ENCODE measurements at regions not wholly inside any gene's neighbourhood (a gene's known extent, or its start where the extent isn't known, plus 50 kb on each side); places are given as distances from the start of the nearest gene placed in this dataset.

GRCh38 chr16:10242097-10242496 is 59.9 kb upstream of the GRIN2A start:
- no peak for DNase-seq (ENCODE audit: low spot score)
- H3K27ac ChIP-seq (ENCODE audit: low read depth, low read length, poor library complexity, severe bottlenecking), result no peak overlapping the region
- H3K36me3 ChIP-seq (ENCODE audit: insufficient read depth, low read length, poor library complexity, severe bottlenecking), result no peaks in the 10 kb centered on the region
- intact Hi-C loops (cut with micrococcal nuclease; ENCODE audit: unreplicated experiment), result no loop called here
- no peaks in the 10 kb centered on the region for H3K9me3 ChIP-seq (ENCODE audit: low read depth, low read length, poor library complexity, severe bottlenecking)
- ChIA-PET CTCF (no interaction called here), POLR2A (ENCODE audit: low non-redundant PET) (no interaction called here)
- TF ChIP-seq EZH2 (IDR thresholded peaks at IDR 0.05; ENCODE audit: borderline replicate concordance, low read depth, low read length, poor library complexity, severe bottlenecking) (no peak), CTCF (conservative IDR thresholded peaks at IDR 0.05; ENCODE audit: low read depth, low read length) (no peak)
- no peak overlapping the region for H3K4me3 ChIP-seq (ENCODE audit: low read depth, low read length, poor library complexity, severe bottlenecking)
- H3K4me1 ChIP-seq (ENCODE audit: insufficient read depth, low read length, poor library complexity, severe bottlenecking), result no peaks in the 10 kb centered on the region
- no TSS peak for BruUV-seq (replicated peaks)
- H3K27me3 ChIP-seq (replicated peaks; ENCODE audit: insufficient read depth, low read depth, low read length, poor library complexity), result no peaks in the 10 kb centered on the region

- ChIA-PET POLR2A (ENCODE audit: low non-redundant PET) (no interaction called here), CTCF (no interaction called here)
- intact Hi-C loops (cut with micrococcal nuclease; ENCODE audit: unreplicated experiment), result no loop called here
- no peak for DNase-seq (ENCODE audit: low spot score)
- no peak for TF ChIP-seq CTCF (conservative IDR thresholded peaks at IDR 0.05; ENCODE audit: low read depth, low read length)
- Histone ChIP-seq H3K36me3 (ENCODE audit: insufficient read depth, low read length, poor library complexity, severe bottlenecking) (no peaks in the 10 kb centered on the region), H3K27ac (ENCODE audit: low read depth, low read length, poor library complexity, severe bottlenecking) (no peak overlapping the region), H3K9me3 (ENCODE audit: low read depth, low read length, poor library complexity, severe bottlenecking) (no peaks in the 10 kb centered on the region), H3K27me3 (replicated peaks; ENCODE audit: insufficient read depth, low read depth, low read length, poor library complexity) (no peaks in the 10 kb centered on the region), H3K4me1 (ENCODE audit: insufficient read depth, low read length, poor library complexity, severe bottlenecking) (no peaks in the 10 kb centered on the region), H3K4me3 (ENCODE audit: low read depth, low read length, poor library complexity, severe bottlenecking) (no peak overlapping the region)
- no TSS peak for BruUV-seq (replicated peaks)
These were observed 60.7 kb upstream of the GRIN2A start for GRCh38 chr16:10242916-10243315.

GRCh38 chr16:10245002-10245401 is 62.8 kb upstream of the GRIN2A start:
- no peaks in the 10 kb centered on the region for H3K36me3 ChIP-seq (ENCODE audit: insufficient read depth, low read length, poor library complexity, severe bottlenecking)
- ChIA-PET CTCF (no interaction called here), POLR2A (ENCODE audit: low non-redundant PET) (no interaction called here)
- H3K9me3 ChIP-seq (ENCODE audit: low read depth, low read length, poor library complexity, severe bottlenecking), result no peaks in the 10 kb centered on the region
- H3K27ac ChIP-seq (ENCODE audit: low read depth, low read length, poor library complexity, severe bottlenecking), result no peak overlapping the region
- intact Hi-C loops (cut with micrococcal nuclease; ENCODE audit: unreplicated experiment), result no loop called here
- no peaks in the 10 kb centered on the region for H3K4me1 ChIP-seq (ENCODE audit: insufficient read depth, low read length, poor library complexity, severe bottlenecking)
- TF ChIP-seq EZH2 (IDR thresholded peaks at IDR 0.05; ENCODE audit: borderline replicate concordance, low read depth, low read length, poor library complexity, severe bottlenecking) (no peak), CTCF (conservative IDR thresholded peaks at IDR 0.05; ENCODE audit: low read depth, low read length) (no peak)
- no peaks in the 10 kb centered on the region for H3K27me3 ChIP-seq (replicated peaks; ENCODE audit: insufficient read depth, low read depth, low read length, poor library complexity)
- no TSS peak for BruUV-seq (replicated peaks)
- no peak for DNase-seq (ENCODE audit: low spot score)
- no peak overlapping the region for H3K4me3 ChIP-seq (ENCODE audit: low read depth, low read length, poor library complexity, severe bottlenecking)

Measured in A673 (cell line).